BJ (cell line): ENCODE measurements at regions not wholly inside any gene's neighbourhood (a gene's known extent, or its start where the extent isn't known, plus 50 kb on each side); places are given as distances from the start of the nearest gene placed in this dataset.

ENCODE experiments used
- CTCF ChIA-PET: fragments of 350-600 bp; formaldehyde crosslinking; extraction: SDS; loops from one replicate; lab custom pipeline; 2021; ENCODE audit warnings: antibody characterized with exemption, inconsistent platforms; lab: Yijun Ruan, JAX
- POLR2A ChIA-PET: fragments of 300-600 bp; sonication (Branson Sonifier 250); formaldehyde crosslinking; extraction: SDS; loops from one replicate; lab custom pipeline; 2021; ENCODE audit warnings: antibody characterized with exemption; lab: Charles Lee
- DNase-seq: peaks from one replicate; pipeline ENCODE4 v3.0.0-alpha.2; 2011; ENCODE audit warnings: low read depth
- H3K27me3 ChIP-seq: 2 replicates; pipeline ENCODE4 v1.6.0; 2011; ENCODE audit warnings: low read length; ENCODE audit not compliant: control insufficient read depth, insufficient read depth
- H3K36me3 ChIP-seq: 2 replicates; pipeline ENCODE4 v1.5.1; 2011; ENCODE audit warnings: low read length; ENCODE audit not compliant: control insufficient read depth, insufficient read depth
- H3K4me3 ChIP-seq: 2 replicates; pipeline ENCODE4 v1.5.1; 2011; ENCODE audit warnings: low read depth, mild to moderate bottlenecking, control low read depth, low read length
- CTCF ChIP-seq: IDR thresholded peaks from 2 replicates; pipeline ENCODE4 v1.5.1; 2011; ENCODE audit warnings: low read depth, mild to moderate bottlenecking, control low read depth, inconsistent platforms, low read length, moderate library complexity; ENCODE audit not compliant: insufficient read depth

DNA sequence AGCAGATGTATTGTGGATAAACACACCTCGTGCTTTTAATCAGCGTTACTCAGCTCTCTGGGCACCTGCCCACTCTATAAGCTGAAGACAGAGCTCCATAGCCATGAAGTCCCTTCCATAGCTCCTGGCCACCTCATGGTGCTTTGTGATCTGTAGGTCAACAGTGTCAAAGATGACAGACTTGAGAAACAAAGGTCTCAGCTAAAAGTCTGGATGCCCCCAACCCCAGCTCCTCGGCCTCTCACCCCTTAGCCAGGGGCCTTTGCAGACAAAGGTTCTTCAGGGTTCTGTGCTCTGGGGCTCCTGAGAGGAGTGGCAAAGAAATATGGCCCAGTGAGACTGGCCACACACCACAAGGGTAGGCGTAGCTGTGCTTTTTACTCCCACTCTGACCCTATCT is 168.6 kb downstream of the KLF13 start:
- ChIA-PET POLR2A (no interaction called here), CTCF (interaction anchor here (0.6 to 1.7 kb wide), 2 partner anchors 17 to 295 kb away, joined by 4 to 6 read pairs; no protein-coding TSS in a partner anchor)
- DNase-seq: no peak
- Histone ChIP-seq H3K27me3 (no peaks in the 10 kb centered on the region), H3K4me3 (no peak overlapping the region), H3K36me3 (no peaks in the 10 kb centered on the region)
- TF ChIP-seq CTCF: no peak

DNA sequence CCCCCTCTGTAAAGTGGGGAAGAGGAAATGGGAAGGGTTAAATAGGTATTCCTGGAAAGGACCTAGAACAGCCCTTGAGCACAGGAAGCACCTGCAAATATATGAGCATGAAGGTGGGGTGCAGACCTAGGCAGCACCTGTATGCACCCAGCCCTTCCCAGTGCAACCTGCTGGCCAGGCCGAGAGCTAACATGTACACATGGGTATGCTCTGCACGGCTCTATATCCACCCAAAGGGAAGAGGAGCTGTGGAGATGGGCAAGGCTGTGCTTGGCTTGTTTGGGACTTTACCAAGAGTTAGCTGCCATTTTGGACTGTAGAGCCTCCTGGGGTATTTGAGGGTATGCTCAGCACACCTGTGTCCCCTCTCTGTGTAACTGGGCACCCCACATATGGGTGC is 171.2 kb downstream of the KLF13 start:
- no peak for DNase-seq
- ChIA-PET CTCF (interaction anchor here (2.2 to 4.9 kb wide), 2 partner anchors 8 to 24 kb away, joined by 7 to 45 read pairs; no protein-coding TSS in a partner anchor), POLR2A (no interaction called here)
- Histone ChIP-seq H3K4me3 (no peak overlapping the region), H3K27me3 (no peaks in the 10 kb centered on the region), H3K36me3 (no peaks in the 10 kb centered on the region)
- TF ChIP-seq CTCF: no peak

DNA sequence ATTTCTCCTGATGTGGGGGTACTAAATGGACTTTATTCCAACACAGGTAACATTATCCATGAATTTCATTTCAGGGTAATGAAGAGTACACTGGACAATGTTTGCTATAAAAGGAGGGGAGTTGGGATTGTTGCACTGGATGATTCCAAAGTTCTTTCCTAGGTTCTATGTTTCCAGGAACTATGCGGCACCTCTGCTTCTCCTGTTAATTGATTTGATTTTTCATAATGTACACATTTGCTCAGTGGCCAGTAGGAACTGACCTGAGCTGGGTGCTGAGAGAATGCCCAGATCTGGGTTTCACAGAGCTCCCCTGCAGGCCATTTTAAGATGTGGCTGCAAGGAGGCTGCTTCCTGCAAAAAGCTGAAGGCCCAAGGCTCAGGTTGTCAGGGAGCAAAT is 171.7 kb downstream of the KLF13 start:
- Histone ChIP-seq H3K36me3 (no peaks in the 10 kb centered on the region), H3K4me3 (no peak overlapping the region), H3K27me3 (no peaks in the 10 kb centered on the region)
- ChIA-PET CTCF (interaction anchor here (0.6 to 4.9 kb wide), 3 partner anchors 9 to 23 kb away, joined by 3 to 45 read pairs (median 7); no protein-coding TSS in a partner anchor), POLR2A (interaction anchor here (0.6 kb wide), 1 partner anchor 56 kb away, joined by 3 read pairs; no protein-coding TSS in a partner anchor)
- no peak for TF ChIP-seq CTCF
- no peak for DNase-seq

DNA sequence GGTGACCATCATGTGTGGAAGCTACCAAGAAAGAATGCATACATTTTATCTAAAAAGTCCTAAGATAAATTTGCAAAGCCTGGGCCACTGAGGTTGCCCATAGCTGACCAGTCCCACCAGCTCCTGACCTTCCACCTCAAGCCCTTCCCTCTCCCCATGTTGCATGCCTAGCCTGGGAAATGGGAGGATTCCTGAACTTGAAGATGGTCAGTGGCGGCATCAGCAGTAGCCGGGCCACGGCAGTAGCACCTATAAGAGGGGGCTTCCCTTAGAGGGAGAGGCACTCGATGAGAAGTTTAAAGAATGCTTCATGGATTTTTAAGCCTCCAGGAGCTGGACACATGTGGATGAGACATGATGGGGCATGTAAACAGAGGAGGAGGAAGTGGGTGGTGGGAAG is 172.1 kb downstream of the KLF13 start:
- no peak overlapping the region for H3K4me3 ChIP-seq
- POLR2A ChIA-PET: interaction anchor here (0.6 kb wide), 1 partner anchor 56 kb away, joined by 3 read pairs; no protein-coding TSS in a partner anchor
- no peaks in the 10 kb centered on the region for H3K27me3 ChIP-seq
- TF ChIP-seq CTCF: no peak
- DNase-seq: no peak
- H3K36me3 ChIP-seq: no peaks in the 10 kb centered on the region
- CTCF ChIA-PET: interaction anchor here (0.6 to 4.9 kb wide), 3 partner anchors 9 to 23 kb away, joined by 3 to 45 read pairs (median 7); no protein-coding TSS in a partner anchor

DNA sequence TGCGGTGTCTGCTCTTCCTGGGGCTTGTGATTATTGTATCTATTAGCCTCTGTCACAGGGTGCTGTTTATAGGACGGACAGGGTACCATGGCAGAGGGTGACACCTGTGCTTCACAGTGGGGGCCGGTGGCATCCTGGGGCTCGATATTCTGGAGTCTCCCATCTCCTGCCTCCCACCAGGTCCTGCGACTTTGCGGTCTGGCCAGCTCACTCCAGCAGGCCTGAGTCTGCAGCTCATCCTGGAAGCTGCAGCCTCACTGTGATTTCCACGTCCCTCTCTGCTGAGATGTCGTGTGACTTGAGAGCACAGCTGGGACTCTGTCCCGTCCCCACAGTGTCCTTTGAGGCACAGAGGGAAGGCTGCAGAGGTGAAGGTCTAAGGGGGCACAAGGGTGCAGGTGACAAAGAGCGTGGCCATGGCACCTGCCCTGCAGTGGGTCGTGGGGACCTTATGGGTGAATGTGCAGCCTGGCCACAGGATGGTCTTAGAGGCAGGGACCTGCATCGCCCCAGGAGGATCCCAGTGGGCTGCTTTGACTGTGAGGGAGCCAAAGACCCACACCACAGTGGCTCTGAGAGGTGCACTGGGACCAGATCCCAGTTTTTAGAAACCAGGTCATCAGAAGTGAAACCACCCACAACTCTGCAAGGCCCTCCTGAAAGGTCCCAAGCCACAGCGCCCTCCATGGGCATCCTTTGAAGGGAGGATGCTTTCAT is 172.8 kb downstream of the KLF13 start:
- no peak for DNase-seq
- H3K27me3 ChIP-seq: no peaks in the 10 kb centered on the region
- TF ChIP-seq CTCF: no peak
- POLR2A ChIA-PET: interaction anchor here (0.6 kb wide), 1 partner anchor 57 kb away, joined by 3 read pairs; no protein-coding TSS in a partner anchor
- H3K4me3 ChIP-seq: no peak overlapping the region
- CTCF ChIA-PET: interaction anchor here (2.2 to 4.9 kb wide), 2 partner anchors 10 to 22 kb away, joined by 7 to 45 read pairs; no protein-coding TSS in a partner anchor
- H3K36me3 ChIP-seq: no peaks in the 10 kb centered on the region
